A673 (cell line): ENCODE measurements at regions not wholly inside any gene's neighbourhood (a gene's known extent, or its start where the extent isn't known, plus 50 kb on each side); places are given as distances from the start of the nearest gene placed in this dataset.

Source experiments
- BruUV-seq: library from RNA; stranded (reverse); fragments of 400-500 nt; replicated peaks from 2 replicates; lab custom pipeline; 2021; lab: Mats Ljungman, UMichigan
- CTCF ChIA-PET: fragments of 300-600 bp; sonication (Branson Sonifier 250); formaldehyde crosslinking; loops from one replicate; lab custom pipeline; 2022; ENCODE audit warnings: antibody characterized with exemption; lab: Charles Lee
- POLR2A ChIA-PET: fragments of 300-600 bp; sonication (Branson Sonifier 250); formaldehyde crosslinking; loops from one replicate; lab custom pipeline; 2022; ENCODE audit warnings: antibody characterized with exemption; ENCODE audit not compliant: low non-redundant PET; lab: Charles Lee
- DNase-seq: peaks from one replicate; pipeline ENCODE4 v3.0.0-alpha.2; 2015; ENCODE audit warnings: low spot score
- H3K27ac ChIP-seq: fragments of 200-600 bp; sonication (generic); 2 replicates; pipeline ENCODE4 v1.5.1; 2016; ENCODE audit warnings: mixed run types, low read depth, mild to moderate bottlenecking, mixed read lengths, antibody characterized with exemption, low read length; ENCODE audit not compliant: poor library complexity, severe bottlenecking
- H3K27me3 ChIP-seq: fragments of 200-600 bp; sonication (generic); replicated peaks from 2 replicates; pipeline ENCODE4 v1.6.1; 2017; ENCODE audit warnings: mixed run types, low read depth, mild to moderate bottlenecking, mixed read lengths, antibody characterized with exemption, low read length; ENCODE audit not compliant: insufficient read depth, poor library complexity
- H3K36me3 ChIP-seq: fragments of 200-600 bp; sonication (generic); 2 replicates; pipeline ENCODE4 v1.6.1; 2016; ENCODE audit warnings: mixed run types, mild to moderate bottlenecking, mixed read lengths, antibody characterized with exemption, low read length; ENCODE audit not compliant: insufficient read depth, poor library complexity, severe bottlenecking
- H3K4me1 ChIP-seq: fragments of 200-600 bp; sonication (generic); 2 replicates; pipeline ENCODE4 v1.6.1; 2017; ENCODE audit warnings: mixed run types, mild to moderate bottlenecking, mixed read lengths, antibody characterized with exemption, low read length; ENCODE audit not compliant: insufficient read depth, poor library complexity, severe bottlenecking
- H3K4me3 ChIP-seq: fragments of 200-600 bp; sonication (generic); 2 replicates; pipeline ENCODE4 v1.5.1; 2016; ENCODE audit warnings: low read depth, mixed run types, mild to moderate bottlenecking, mixed read lengths, low read length; ENCODE audit not compliant: poor library complexity, severe bottlenecking
- H3K9me3 ChIP-seq: fragments of 200-600 bp; sonication (generic); 2 replicates; pipeline ENCODE4 v1.6.1; 2016; ENCODE audit warnings: mixed run types, low read depth, mild to moderate bottlenecking, mixed read lengths, antibody characterized with exemption, low read length; ENCODE audit not compliant: poor library complexity, severe bottlenecking
- CTCF ChIP-seq: fragments of 300-800, 200-600 bp; sonication (generic); conservative IDR thresholded peaks from 2 replicates; pipeline ENCODE4 v1.5.1; 2017; ENCODE audit warnings: low read depth, mild to moderate bottlenecking, antibody characterized with exemption, low read length, moderate library complexity, mixed read lengths
- EZH2 ChIP-seq: fragments of 200-600 bp; sonication (generic); IDR thresholded peaks from 2 replicates; pipeline ENCODE4 v1.6.1; 2017; ENCODE audit warnings: borderline replicate concordance, low read depth, mild to moderate bottlenecking, mixed read lengths, antibody characterized with exemption, low read length; ENCODE audit not compliant: poor library complexity, severe bottlenecking
- intact Hi-C: fragments of 100-400 bp; cut with micrococcal nuclease; formaldehyde crosslinking; loops from one replicate; pipeline ENCODE4 v1.10.0; 2022; ENCODE audit not compliant: unreplicated experiment

- no peak for DNase-seq
- TF ChIP-seq CTCF, result no peak
- no peaks in the 10 kb centered on the region for H3K36me3 ChIP-seq
- no peaks in the 10 kb centered on the region for H3K4me1 ChIP-seq
- BruUV-seq, result no TSS peak
- no peak overlapping the region for H3K4me3 ChIP-seq
- H3K27me3 ChIP-seq, result no peaks in the 10 kb centered on the region
- intact Hi-C loops, result no loop called here
- ChIA-PET CTCF (no interaction called here), POLR2A (no interaction called here)
- H3K27ac ChIP-seq, result no peak overlapping the region
- H3K9me3 ChIP-seq, result no peaks in the 10 kb centered on the region
Measured at GRCh38 chr3:24605511-24606028, 110.9 kb upstream of the THRB start.

GRCh38 chr3:24607281-24607680 lies 112.6 kb upstream of the THRB start:
- intact Hi-C loops, result no loop called here
- TF ChIP-seq EZH2, result no peak
- no peak for TF ChIP-seq CTCF
- CTCF ChIA-PET, result no interaction called here

GRCh38 chr3:24608701-24609390 lies 114.2 kb upstream of the THRB start:
- ChIA-PET POLR2A (no interaction called here), CTCF (no interaction called here)
- no TSS peak for BruUV-seq
- Histone ChIP-seq H3K27ac (no peak overlapping the region), H3K4me1 (no peaks in the 10 kb centered on the region), H3K36me3 (no peaks in the 10 kb centered on the region), H3K9me3 (no peaks in the 10 kb centered on the region), H3K4me3 (no peak overlapping the region), H3K27me3 (no peaks in the 10 kb centered on the region)
- TF ChIP-seq EZH2, result no peak
- no peak for TF ChIP-seq CTCF
- DNase-seq, result no peak
- intact Hi-C loops, result no loop called here

More at GRCh38 chr3:24607281-24607680, 112.6 kb upstream of the THRB start:
- Histone ChIP-seq H3K27ac (no peak overlapping the region), H3K9me3 (no peaks in the 10 kb centered on the region), H3K36me3 (no peaks in the 10 kb centered on the region), H3K27me3 (no peaks in the 10 kb centered on the region), H3K4me3 (no peak overlapping the region), H3K4me1 (no peaks in the 10 kb centered on the region)
- BruUV-seq, result no TSS peak
- no peak for DNase-seq
- POLR2A ChIA-PET, result no interaction called here
